ENCODE measurements at regions not wholly inside any gene's neighbourhood (a gene's known extent, or its start where the extent isn't known, plus 50 kb on each side); places are given as distances from the start of the nearest gene placed in this dataset.

DNA sequence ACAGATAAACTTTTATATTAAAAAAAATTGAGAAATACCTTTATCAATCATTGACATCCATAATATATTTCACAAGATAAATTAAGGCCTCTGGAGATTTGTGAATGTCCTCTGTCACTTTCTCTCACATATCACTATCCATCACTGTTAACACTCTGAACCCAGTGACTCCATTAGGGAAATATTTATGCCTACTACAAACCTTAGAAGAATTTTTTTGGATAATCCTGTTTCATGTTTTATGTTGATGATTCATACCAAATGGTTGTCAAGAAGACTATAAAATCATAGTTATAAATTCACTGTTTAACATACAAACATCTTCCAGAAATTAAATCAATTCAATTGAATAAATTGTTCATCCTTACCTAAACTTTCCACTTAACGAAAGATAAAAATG lies 357.6 kb upstream of the CDH10 start:
- TF ChIP-seq, protein P1, sequence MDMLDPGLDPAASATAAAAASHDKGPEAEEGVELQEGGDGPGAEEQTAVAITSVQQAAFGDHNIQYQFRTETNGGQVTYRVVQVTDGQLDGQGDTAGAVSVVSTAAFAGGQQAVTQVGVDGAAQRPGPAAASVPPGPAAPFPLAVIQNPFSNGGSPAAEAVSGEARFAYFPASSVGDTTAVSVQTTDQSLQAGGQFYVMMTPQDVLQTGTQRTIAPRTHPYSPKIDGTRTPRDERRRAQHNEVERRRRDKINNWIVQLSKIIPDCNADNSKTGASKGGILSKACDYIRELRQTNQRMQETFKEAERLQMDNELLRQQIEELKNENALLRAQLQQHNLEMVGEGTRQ (IDR thresholded peaks at IDR 0.05; ENCODE audit: low read length) = no peak
- no peak for TF ChIP-seq EZH2 (IDR thresholded peaks at IDR 0.05; ENCODE audit: low read depth, low read length, severe bottlenecking)
- TF ChIP-seq, protein P2, sequence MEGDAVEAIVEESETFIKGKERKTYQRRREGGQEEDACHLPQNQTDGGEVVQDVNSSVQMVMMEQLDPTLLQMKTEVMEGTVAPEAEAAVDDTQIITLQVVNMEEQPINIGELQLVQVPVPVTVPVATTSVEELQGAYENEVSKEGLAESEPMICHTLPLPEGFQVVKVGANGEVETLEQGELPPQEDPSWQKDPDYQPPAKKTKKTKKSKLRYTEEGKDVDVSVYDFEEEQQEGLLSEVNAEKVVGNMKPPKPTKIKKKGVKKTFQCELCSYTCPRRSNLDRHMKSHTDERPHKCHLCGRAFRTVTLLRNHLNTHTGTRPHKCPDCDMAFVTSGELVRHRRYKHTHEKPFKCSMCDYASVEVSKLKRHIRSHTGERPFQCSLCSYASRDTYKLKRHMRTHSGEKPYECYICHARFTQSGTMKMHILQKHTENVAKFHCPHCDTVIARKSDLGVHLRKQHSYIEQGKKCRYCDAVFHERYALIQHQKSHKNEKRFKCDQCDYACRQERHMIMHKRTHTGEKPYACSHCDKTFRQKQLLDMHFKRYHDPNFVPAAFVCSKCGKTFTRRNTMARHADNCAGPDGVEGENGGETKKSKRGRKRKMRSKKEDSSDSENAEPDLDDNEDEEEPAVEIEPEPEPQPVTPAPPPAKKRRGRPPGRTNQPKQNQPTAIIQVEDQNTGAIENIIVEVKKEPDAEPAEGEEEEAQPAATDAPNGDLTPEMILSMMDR (IDR thresholded peaks at IDR 0.05; ENCODE audit: control extremely low read depth in 1 of 3, insufficient read depth in 1 of 3, low read depth in 1 of 3, low read length in 3 of 3) = no peak
- no peak for TF ChIP-seq CREB1 (IDR thresholded peaks at IDR 0.05)
- TF ChIP-seq POLR2AphosphoS5 (IDR thresholded peaks at IDR 0.05; ENCODE audit: low read depth, low read length) = no peak

Measured in H1 (cell line).